ENCODE measurements at regions not wholly inside any gene's neighbourhood (a gene's known extent, or its start where the extent isn't known, plus 50 kb on each side); places are given as distances from the start of the nearest gene placed in this dataset.

GRCh38 chr9:78697618-78698017 is 400.7 kb downstream of the PSAT1 start:
- TF ChIP-seq MAX (IDR thresholded peaks at IDR 0.05) (no peak), POLR2A (IDR thresholded peaks at IDR 0.05; ENCODE audit: low read length) (no peak)
